ENCODE measurements at regions not wholly inside any gene's neighbourhood (a gene's known extent, or its start where the extent isn't known, plus 50 kb on each side); places are given as distances from the start of the nearest gene placed in this dataset.

DNA sequence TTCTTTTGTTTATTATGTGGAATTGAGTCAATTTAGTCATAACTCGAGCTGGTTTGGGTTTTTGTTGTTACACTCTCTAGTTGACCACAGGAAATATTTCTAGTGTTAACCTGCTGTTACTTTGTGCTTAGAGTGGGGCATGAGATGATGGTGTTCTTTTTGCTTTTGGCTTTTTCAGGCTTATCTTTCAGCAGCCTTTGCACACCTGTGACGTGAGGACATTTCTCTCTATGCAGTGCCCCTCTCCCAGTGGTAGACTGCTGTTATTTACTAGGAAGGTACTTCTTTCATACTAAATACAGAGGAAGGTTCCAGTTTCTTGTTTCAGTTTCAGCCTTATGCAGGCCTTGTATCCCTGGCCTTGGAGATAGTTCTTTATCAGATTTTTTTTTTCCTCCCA, 766.8 kb upstream of the MAN1A1 start:
- no peak for DNase-seq (ENCODE audit: low spot score in 2 of 2)
- no peaks in the 10 kb centered on the region for H3K4me1 ChIP-seq
- no peak for TF ChIP-seq CTCF (IDR thresholded peaks at IDR 0.05)
- H3K36me3 ChIP-seq: no peaks in the 10 kb centered on the region
- peaks cover 0 to 5% of the 10 kb centered on the region in 2 donors for H3K9me3 ChIP-seq
- intact Hi-C loops (cut with DNase I): no loop called here
- H3K27ac ChIP-seq: no peak overlapping the region
- H3K4me3 ChIP-seq: no peak overlapping the region
- no peaks in the 10 kb centered on the region for H3K27me3 ChIP-seq

- Histone ChIP-seq H3K9me3 (peaks cover 0 to 5% of the 10 kb centered on the region in 2 donors), H3K4me3 (no peak overlapping the region), H3K4me1 (no peaks in the 10 kb centered on the region), H3K27ac (no peak overlapping the region), H3K36me3 (no peaks in the 10 kb centered on the region), H3K27me3 (no peaks in the 10 kb centered on the region)
- DNase-seq (ENCODE audit: low spot score in 2 of 2): no peak
- TF ChIP-seq CTCF (IDR thresholded peaks at IDR 0.05): no peak
- intact Hi-C loops (cut with DNase I): no loop called here
Observed at GRCh38 chr6:120112980-120113379, 763.4 kb upstream of the MAN1A1 start.

- DNase-seq (ENCODE audit: low spot score in 2 of 2): no peak
Observed at GRCh38 chr6:120111001-120111400, 761.4 kb upstream of the MAN1A1 start.

GRCh38 chr6:120108061-120108795, 758.7 kb upstream of the MAN1A1 start:
- no peak overlapping the region for H3K27ac ChIP-seq
- DNase-seq (ENCODE audit: low spot score in 2 of 2): no peak
- no peaks in the 10 kb centered on the region for H3K4me1 ChIP-seq
- peaks cover 0 to 5% of the 10 kb centered on the region in 2 donors for H3K9me3 ChIP-seq
- intact Hi-C loops (cut with DNase I): no loop called here
- no peaks in the 10 kb centered on the region for H3K36me3 ChIP-seq
- no peak overlapping the region for H3K4me3 ChIP-seq
- H3K27me3 ChIP-seq: no peaks in the 10 kb centered on the region
- TF ChIP-seq CTCF (IDR thresholded peaks at IDR 0.05): no peak

More at GRCh38 chr6:120111001-120111400, 761.4 kb upstream of the MAN1A1 start:
- H3K4me3 ChIP-seq: no peak overlapping the region
- no peaks in the 10 kb centered on the region for H3K27me3 ChIP-seq
- TF ChIP-seq CTCF (IDR thresholded peaks at IDR 0.05): no peak
- peaks cover 0 to 5% of the 10 kb centered on the region in 2 donors for H3K9me3 ChIP-seq
- no peaks in the 10 kb centered on the region for H3K36me3 ChIP-seq
- no peaks in the 10 kb centered on the region for H3K4me1 ChIP-seq
- intact Hi-C loops (cut with DNase I): no loop called here
- H3K27ac ChIP-seq: no peak overlapping the region

GRCh38 chr6:120103618-120104017, 754.1 kb upstream of the MAN1A1 start:
- intact Hi-C loops (cut with DNase I): no loop called here
- DNase-seq (ENCODE audit: low spot score in 2 of 2): no peak

More at GRCh38 chr6:120103618-120104017, 754.1 kb upstream of the MAN1A1 start:
- Histone ChIP-seq H3K4me1 (no peaks in the 10 kb centered on the region), H3K27me3 (no peaks in the 10 kb centered on the region), H3K4me3 (no peak overlapping the region), H3K36me3 (no peaks in the 10 kb centered on the region), H3K9me3 (no peaks in the 10 kb centered on the region), H3K27ac (no peak overlapping the region)
- no peak for TF ChIP-seq CTCF (IDR thresholded peaks at IDR 0.05)

Measured in ascending aorta (tissue), 2 donors.